GM19455 (cell line): ENCODE measurements at regions not wholly inside any gene's neighbourhood (a gene's known extent, or its start where the extent isn't known, plus 50 kb on each side); places are given as distances from the start of the nearest gene placed in this dataset.
"Not testable (repeated sequence)": the region's sequence is repeated elsewhere in the genome, so short reads cannot be mapped to it uniquely, and the experiment has no call there.

Experiments used
- ATAC-seq: cut with Tn5 transposase; IDR thresholded peaks from one replicate; pipeline ENCODE4 v1.9.1; 2021; ENCODE audit not compliant: unreplicated experiment

DNA sequence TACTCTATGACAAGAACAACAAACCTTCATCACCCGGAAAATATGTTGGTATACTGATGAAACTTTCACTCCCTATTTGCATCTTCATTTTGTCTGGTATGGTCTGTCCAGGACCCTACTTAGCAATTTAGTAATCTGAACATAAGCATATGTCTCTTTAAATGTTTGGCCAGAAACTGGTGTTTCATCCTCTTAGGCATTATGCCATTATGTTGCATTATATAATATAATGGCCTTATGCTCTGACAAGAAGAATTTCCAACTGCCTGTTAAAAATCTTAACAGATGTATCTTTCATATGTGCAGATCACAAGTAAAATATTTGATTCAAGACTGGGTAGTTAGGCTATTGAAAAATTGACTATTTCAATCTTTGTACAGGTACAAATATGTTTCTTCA, 610.6 kb upstream of the PRR20A start:
- ATAC-seq, result no peak

DNA sequence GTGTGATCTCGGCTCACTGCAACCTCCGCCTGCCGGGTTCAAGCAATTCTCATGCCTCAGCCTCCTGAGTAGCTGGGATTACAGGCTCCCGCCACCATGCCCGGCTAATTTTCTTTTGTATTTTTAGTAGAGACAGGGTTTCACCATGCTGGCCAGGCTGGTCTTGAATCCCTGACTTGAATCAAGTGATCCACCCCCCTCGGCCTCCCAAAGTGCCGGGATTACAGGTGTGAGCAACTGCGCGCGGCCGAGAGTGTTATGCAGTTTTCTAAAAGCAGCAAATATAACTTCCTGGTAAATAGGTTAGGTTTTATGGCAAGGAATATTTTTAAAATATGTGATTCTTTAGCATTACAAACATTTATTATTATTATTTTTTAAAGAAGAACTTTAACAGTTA, 592.8 kb upstream of the PRR20A start:
- ATAC-seq, result not testable (repeated sequence)

DNA sequence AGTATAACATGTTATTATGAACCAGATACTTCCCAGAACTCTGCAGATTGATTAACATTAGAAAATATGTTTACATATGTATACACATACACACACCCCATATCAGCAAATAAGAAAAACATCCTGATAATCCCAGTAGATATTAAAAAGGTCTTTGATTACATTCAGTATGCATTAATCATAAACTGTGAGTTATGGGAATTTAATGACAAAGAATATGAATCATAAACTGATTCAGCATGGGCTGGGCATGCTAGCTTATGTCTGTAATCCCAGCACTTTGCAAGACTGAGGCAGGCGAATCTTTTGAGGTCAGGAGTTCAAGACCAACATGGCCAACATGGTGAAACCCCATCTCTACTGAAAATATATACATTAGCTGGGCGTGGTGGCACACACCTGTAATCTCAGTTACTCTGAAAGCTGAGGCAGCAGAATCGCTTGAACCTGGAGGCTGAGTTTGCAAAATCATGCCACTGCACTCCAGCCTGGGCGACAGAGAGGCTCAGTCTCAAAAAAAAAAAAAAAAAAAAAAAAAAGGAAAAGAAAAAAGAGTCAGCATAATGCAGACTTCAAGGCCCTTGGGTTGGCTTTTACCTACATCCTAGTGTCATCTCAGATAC, 581.9 kb upstream of the PRR20A start:
- no peak for ATAC-seq

DNA sequence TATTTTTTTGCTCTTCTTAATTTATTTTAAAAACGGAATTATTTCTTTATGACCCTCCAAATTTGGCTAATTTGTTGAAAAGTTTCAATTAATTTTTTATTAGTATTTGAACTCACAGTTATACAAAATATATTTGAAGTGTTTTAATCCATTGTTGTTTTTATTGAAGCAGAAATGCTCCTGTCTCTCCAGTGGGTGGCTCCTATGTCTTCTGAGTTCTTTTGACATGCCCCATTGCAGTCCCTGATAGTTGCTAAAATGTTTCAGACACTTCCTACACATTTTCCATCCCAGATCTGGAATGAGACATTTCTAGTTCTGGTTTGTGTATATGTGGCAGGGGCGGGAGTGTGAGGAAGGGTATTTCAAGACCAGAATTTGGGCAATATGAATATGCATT, 579.4 kb upstream of the PRR20A start:
- no peak for ATAC-seq

DNA sequence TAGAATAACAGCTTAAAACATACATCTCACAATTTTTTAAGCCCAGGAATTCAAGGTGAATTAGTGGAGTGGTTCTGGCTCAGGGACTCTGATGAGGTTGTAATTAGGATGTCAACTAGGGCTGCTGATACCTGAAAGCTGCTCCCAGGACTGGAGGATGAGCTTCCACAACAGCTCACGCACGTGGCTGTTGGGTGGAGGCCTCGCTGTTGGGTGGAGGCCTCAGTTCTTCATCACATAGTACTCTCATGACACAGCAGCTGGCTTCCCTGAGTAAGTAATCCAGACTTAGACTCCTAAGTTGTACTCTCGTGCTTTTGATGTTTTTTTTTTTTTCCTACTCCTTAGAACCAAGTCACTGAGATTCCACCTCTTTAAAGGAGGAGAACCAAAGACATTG, 577.1 kb upstream of the PRR20A start:
- no peak for ATAC-seq

DNA sequence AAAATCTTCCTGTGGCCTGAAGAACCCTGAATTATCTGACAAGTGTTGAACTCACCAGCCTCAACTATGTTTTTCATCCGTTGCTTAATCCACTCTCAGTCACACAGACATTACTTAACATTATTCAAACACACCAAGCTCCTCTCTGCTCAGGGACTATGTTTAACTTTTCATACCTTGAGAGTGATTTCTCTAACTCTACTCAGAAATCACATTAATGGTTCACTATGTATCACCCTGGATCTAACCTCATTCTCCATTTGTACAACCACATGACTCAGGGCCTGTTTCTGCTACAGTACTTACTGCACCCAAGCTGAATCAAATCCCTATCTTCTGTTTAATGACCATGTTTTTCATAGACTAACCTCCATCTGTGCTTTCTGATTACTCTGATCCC, 553.7 kb upstream of the PRR20A start:
- no peak for ATAC-seq

DNA sequence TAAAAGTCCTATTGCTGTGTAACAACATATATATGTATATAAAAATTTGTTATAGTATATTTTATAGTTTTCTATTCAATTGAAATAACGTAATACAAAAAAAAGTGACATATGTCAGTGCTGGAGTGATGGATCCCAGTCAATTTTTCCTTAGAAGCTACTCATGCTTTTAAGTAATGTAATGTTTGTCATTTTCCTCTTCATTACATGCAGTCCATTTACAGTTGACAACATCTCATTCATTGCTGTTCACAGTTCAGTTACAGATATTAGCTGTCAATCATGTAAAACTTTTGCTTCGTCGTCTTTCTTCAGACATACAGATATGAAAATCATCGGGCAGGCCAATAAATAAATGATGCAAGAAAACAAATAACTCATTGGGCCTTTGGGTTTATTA, 525.1 kb upstream of the PRR20A start:
- no peak for ATAC-seq

DNA sequence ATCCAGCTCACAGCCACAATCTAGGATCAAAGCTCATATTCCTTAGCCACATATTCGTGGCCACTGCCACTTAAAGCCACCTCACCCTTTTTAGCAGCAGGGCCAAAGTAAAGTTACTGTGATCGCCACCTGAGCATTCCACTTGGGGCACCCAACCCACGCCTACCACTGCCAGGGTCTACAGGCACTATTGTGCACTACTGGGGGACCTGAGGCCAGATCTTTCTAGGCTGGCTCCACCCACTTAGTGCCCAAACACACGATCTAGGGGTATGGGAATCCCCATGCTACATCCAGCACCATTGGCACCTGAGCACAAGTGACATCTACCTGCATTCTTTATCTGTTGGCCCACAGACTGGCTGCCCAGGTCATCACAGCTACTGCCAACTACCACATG, 517.9 kb upstream of the PRR20A start:
- no peak for ATAC-seq

DNA sequence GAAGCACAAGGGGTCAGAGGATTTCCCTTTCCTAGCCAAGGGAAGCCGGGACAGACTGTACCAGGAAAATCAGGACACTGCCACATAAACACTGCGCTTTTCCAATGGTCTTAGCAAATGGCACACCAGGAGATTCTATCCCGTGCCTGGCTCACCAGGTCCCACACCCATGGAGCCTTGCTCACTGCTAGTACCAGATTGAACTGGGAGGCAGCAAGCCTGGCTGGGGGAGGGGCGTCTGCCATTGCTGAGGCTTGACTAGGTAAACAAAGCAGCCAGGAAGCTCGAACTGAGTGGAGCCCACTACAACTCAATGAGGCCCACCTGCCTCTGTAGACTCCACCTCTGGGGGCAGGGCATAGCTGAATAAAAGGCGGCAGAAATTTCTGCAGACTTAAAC, 511.8 kb upstream of the PRR20A start:
- not testable (repeated sequence) for ATAC-seq

DNA sequence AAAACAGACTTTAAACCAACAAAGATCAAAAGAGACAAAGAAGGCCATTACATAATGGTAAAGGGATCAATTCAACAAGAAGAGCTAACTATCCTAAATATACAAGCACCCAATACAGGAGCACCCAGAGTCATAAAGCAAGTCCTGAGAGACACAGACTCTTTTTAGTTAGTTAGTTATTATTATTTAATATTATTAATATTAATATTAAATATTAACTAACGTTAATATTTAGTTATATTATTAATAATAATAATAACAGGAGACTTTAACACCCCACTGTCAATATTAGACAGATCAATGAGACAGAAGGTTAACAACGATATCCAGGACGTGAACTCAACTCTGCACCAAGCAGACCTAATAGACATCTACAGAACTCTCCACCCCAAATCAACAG, 509.7 kb upstream of the PRR20A start:
- ATAC-seq, result not testable (repeated sequence)

DNA sequence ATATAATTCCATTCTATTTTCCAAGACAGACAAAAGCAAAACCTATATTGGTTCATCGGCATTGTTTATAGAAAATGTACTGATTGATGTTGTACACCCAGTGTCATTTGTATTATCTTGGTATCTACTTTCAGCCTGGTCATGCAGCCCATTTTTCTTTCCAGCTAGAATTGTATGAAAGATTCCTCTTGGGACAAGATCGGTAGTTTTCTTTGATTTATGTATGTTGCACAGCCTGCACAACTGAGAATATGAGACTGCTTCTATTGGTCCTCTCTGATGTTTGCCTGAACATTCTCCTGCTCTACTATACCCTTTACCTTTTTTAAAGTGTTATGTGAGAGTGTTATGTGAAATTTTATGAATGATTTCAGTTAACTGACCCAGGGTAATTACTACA, 487.7 kb upstream of the PRR20A start:
- ATAC-seq, result no peak

DNA sequence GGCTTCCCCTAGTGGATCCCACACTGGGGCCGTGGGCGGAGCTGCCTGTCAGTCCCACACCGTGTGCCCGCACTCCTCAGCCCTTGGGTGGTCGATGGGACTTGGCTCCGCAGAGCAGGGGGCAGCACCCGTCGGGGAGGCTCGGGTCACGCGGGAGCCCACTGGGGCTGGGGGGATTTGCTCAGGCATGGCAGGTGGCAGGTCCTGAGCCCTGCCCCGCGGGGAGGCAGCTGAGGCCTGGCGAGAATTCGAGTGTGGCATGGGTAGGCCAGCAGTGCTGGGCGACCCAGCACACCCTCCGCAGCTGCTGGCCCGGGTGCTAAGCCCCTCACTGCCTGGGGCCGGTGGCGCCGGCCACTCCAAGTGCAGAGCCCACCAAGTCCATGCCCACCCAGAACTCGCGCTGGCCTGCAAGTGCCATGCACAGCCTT, 481.7 kb upstream of the PRR20A start:
- no peak for ATAC-seq

DNA sequence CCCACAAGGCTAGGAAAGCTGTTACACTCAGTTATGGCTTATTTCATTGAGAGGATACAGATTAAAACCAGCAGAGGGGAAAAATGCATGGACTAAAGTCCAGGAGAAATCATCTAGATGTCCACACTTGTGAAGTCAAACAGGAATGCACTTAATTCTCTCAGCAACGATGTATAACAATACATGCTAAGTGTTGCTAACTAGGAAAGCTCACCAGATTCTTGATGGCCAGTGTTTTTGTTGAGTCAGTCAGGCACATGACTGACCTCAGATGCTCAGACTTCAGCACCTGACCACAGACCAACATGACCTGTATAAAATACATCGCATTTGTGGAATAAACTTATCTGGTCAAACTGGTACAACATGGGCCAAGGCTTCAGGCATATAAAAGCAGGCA, 470.2 kb upstream of the PRR20A start:
- no peak for ATAC-seq

DNA sequence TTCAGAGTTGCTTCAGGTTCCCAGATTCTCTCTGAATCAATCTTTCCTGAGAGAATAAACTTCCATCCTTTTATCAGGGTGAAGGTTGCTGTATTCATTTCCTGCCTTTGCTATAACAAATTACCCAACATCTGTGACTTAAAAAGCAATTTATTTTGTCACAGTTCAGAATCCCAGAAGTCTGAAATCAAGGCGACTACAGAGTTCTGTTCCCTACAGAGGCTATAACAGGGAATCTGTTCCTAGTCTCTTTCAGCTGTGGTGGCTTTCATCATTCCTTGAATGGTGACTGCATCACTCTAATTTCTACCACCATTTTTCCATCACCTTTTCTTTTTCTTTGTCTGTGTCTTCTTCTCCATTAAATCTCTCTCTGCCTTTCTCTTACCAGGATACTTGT, 459.3 kb upstream of the PRR20A start:
- ATAC-seq, result no peak

DNA sequence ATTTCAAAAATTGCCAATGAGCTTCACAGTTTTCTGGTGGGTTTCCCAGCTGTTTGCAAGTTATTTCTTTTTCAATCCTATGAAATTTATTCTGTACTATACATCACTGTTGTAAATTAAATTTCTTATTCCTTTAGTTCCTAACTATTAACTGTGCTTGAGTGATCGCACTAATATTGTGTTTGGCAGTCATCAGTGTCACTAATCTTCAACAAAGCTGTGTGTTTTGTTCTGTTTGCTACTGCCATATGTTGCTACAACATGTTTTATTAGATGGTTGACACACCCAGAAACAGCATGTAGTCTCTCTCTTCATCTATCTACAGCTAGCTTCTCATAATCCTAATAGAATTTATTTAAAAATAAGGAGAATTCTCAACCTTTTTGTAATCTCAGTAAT, 453.6 kb upstream of the PRR20A start:
- no peak for ATAC-seq

DNA sequence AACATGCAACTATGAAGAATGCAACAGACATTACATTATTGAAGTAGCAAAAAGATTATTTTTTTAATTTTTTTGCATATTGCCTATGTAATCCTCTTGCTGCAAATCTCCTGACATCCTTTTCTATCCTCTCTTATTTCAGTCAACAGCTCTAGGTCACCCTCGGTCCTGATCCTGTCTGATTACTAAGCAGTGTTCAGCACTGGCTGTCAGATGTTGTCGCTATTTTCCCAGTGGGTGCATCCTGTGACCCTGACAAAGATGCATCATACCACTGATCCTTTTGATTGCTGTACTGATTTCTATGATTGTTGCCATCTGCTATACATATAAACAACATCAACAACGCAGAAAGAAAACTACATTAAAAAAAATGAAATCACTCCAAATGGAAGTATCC, 443.7 kb upstream of the PRR20A start:
- ATAC-seq, result no peak

DNA sequence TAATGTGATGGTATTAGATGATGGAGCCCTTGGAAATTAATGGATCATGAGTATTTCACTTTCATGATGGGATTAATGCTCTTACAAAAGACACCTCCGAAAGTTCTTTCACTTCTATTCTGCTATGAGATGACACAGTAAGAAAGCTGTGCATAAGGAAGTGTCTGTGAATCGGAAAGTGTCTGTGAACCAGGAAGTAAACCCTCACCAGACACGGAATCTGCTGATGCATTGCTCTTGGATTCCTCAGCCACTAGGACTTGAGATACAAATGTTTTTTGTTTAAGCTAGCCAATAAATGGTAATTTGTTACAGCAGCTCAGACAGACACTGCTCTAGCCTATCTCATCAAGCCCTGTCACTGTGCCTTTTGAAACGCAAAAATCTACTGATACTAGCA, 440.4 kb upstream of the PRR20A start:
- no peak for ATAC-seq

DNA sequence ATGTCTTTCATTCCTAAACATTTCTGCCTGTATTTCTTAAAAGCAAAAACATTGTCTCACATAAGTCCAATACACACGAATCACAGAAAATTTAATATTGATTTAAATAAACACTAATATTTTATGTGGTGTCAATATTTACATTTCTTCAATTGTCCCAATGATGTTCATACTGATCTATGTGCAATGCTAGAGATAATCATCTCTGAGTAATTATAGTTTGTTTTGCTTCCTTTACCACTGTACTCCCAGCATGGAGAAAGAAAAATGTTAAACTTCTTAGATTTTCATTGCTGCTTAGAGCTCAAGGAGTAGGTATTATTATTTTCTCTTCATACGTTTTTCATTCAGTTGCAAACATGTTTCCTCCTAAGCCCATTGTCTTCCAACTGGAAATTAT, 434.2 kb upstream of the PRR20A start:
- no peak for ATAC-seq

DNA sequence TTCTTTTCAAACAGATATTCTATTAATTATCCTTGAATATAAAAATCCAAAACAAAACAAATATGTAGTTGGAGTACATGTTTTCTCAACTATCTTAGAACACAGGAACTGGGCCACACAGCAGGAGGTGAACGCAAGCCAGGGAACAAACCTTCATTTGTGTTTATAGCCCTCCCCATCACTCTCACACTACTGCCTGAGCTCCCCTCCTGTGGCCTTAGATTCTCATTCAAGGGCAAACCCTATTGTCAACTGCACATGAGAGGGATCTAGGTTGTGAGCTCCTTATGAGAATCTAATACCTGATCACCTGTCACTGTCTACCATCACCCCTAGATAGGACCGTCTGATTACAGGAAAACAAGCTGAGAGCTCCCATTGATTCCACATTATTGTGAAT, 427.1 kb upstream of the PRR20A start:
- ATAC-seq, result no peak

DNA sequence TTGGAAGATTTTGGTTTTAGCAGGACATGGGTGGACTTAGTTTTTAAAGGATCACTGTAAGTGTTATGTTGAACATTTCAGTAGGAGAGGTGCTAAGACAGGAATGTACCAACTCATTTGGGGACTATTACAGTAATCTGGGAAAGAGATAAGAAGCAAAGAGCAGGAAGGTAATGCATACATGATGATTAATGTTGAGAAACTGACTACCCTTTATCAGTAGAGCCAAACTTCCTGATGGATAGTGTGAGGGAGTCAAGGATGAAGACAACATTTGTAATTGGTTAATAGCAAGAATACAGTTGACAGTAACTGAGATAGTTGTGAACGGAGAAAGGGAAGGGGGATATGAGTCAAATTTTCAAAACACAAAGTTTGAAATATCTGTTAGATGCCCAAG, 421.9 kb upstream of the PRR20A start:
- ATAC-seq, result no peak

DNA sequence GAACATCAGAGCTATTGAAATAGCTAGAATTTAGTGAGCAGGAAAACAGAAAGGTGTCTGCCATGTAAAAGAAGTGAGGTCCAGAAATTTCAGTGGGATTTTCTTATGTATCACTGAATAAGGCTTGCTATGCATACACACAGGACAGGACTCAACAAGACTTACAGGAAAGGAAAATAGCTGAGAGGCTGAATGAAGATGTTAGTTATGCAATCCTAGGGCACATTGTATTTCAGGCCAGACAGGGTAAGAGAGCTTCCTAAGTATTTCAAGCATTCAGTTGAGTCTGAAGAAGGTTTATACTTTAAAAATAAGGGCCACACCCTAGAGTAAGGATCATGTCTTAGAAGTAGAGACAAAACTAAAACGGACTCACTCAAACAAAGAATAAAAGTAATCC, 419.9 kb upstream of the PRR20A start:
- ATAC-seq, result no peak

DNA sequence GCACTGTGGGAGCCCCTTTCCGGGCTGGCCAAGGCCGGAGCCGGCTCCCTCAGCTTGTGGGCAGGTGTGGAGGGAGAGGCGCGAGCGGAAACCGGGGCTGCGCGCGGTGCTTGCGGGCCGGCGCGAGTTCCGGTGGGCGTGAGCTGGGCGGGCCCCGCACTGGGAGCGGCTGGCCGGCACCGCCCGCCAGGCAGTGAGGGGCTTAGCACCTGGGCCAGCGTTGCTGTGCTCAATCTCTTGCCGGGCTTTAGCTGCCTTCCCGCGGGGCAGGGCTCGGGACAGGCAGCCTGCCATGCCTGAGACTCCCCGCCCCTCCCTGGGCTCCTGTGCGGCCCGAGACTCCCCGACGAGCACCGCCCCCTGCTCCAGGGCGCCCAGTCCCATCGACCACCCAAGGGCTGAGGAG, 405.2 kb upstream of the PRR20A start:
- no peak for ATAC-seq

DNA sequence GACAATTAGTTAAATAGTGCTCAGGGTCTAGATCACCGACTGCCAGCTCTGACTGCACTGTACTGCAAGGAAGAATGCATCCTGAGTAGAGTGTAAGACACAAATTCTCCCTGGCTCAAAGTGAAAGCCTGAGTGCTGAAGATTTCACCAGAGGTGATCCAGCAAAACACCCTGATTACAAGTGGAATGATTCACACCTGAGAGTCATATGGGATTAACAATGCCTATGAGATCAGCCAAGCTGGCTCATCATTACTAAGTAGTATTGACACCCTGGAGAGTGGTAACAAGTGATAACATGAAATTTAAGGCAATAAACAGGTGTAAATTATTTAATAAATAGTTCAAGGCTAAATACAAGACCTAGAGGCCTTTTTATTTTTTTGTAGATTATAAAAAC, 403.8 kb upstream of the PRR20A start:
- ATAC-seq, result no peak

DNA sequence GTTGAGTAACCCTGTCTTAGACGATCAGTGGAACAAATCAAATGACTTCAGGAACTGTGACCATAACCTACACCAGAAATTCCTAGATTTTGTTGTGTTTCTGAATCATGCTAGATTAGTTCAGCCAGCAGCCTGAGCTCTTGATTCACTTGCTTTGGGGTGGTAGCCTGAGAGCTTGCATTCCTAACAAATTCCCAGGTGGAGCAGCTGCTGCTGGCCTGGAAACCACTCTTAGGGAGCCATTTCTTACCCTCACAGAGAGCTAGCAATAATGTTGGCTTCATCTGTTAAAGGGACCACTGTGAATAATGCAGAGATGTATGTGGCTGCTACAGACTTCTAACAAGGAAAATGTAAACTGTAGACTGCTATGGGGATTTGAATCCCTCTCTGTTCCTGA, 388.1 kb upstream of the PRR20A start:
- ATAC-seq, result no peak
